Testis (tissue), 2 donors: ENCODE measurements at regions not wholly inside any gene's neighbourhood (a gene's known extent, or its start where the extent isn't known, plus 50 kb on each side); places are given as distances from the start of the nearest gene placed in this dataset.
"Not testable (repeated sequence)": the region's sequence is repeated elsewhere in the genome, so short reads cannot be mapped to it uniquely, and the experiment has no call there.

Experiments
- DNase-seq: peaks from one replicate; pipeline ENCODE4 v3.0.0-alpha.2; 2019
- H3K27ac ChIP-seq, 2 donors: fragments of 200-600 bp; sonication (generic); one replicate each; pipeline ENCODE4 v1.5.1; 2019
- H3K27me3 ChIP-seq: fragments of 200-600 bp; sonication (generic); one replicate; pipeline ENCODE4 v1.5.1; 2019
- H3K36me3 ChIP-seq: fragments of 200-600 bp; sonication (generic); one replicate; pipeline ENCODE4 v1.5.1; 2017; ENCODE audit warnings: low read depth; ENCODE audit errors: missing control alignments
- H3K4me1 ChIP-seq: fragments of 200-600 bp; sonication (generic); one replicate; pipeline ENCODE4 v1.5.1; 2019
- H3K4me3 ChIP-seq, 2 donors: fragments of 200-600 bp; sonication (generic); one replicate each; pipeline ENCODE4 v1.5.1; 2017 to 2019
- H3K9me3 ChIP-seq: fragments of 200-600 bp; sonication (generic); one replicate; pipeline ENCODE4 v1.5.1; 2017
- CTCF ChIP-seq, 3 experiments: fragments of 450-650 bp in 2 of 3; fragments of 200-600 bp in 1 of 3; sonication (generic) in 1 of 3; IDR thresholded peaks; one replicate each; pipeline ENCODE4 v1.5.1; 2016 to 2019; ENCODE audit warnings: antibody characterized with exemption in 3 of 3, mild to moderate bottlenecking in 2 of 3, moderate library complexity in 1 of 3
- POLR2A ChIP-seq: fragments of 450-650 bp; IDR thresholded peaks from one replicate; pipeline ENCODE4 v1.6.1; 2017; ENCODE audit warnings: antibody characterized with exemption, mild to moderate bottlenecking, moderate library complexity
- WGBS, 2 donors: methylation state at CpG; one replicate each; pipeline ENCODE4 v1.1.5; 2018; 5-methylcytosine and 5-hydroxymethylcytosine counted together
- intact Hi-C: fragments of 100-400 bp; cut with DNase I; formaldehyde crosslinking; loops from one replicate; pipeline ENCODE4 v1.15.1; 2023; ENCODE audit warnings: low total_unique reads

GRCh38 chr6:112906726-112907125, 559.6 kb downstream of the RFPL4B start:
- no peak overlapping the region for H3K4me3 ChIP-seq
- intact Hi-C loops = no loop called here
- H3K36me3 ChIP-seq = no peaks in the 10 kb centered on the region
- H3K4me1 ChIP-seq = no peaks in the 10 kb centered on the region
- H3K27ac ChIP-seq = no peak overlapping the region
- no peaks in the 10 kb centered on the region for H3K27me3 ChIP-seq
- TF ChIP-seq POLR2A (no peak), CTCF (IDR thresholded peaks at IDR 0.05) (no peak)
- H3K9me3 ChIP-seq = no peaks in the 10 kb centered on the region
- DNase-seq = peak; percentile 15
- WGBS, 2 donors = 38 to 43% methylated on average over 1 of the region's 1 CpG

- H3K27ac ChIP-seq = no peak overlapping the region
- no peak for DNase-seq
- H3K4me1 ChIP-seq = no peaks in the 10 kb centered on the region
- intact Hi-C loops = no loop called here
- no peak overlapping the region for H3K4me3 ChIP-seq
- no peaks in the 10 kb centered on the region for H3K9me3 ChIP-seq
- no peaks in the 10 kb centered on the region for H3K36me3 ChIP-seq
- no peaks in the 10 kb centered on the region for H3K27me3 ChIP-seq
- TF ChIP-seq CTCF (IDR thresholded peaks at IDR 0.05) (no peak), POLR2A (no peak)
These were observed 562.7 kb downstream of the RFPL4B start for GRCh38 chr6:112909781-112910180.

- intact Hi-C loops = no loop called here
- 39 to 57% methylated on average over 2 of the region's 2 CpGs for WGBS, 2 donors
These were observed 563.1 kb downstream of the RFPL4B start for GRCh38 chr6:112910256-112910655.

DNA sequence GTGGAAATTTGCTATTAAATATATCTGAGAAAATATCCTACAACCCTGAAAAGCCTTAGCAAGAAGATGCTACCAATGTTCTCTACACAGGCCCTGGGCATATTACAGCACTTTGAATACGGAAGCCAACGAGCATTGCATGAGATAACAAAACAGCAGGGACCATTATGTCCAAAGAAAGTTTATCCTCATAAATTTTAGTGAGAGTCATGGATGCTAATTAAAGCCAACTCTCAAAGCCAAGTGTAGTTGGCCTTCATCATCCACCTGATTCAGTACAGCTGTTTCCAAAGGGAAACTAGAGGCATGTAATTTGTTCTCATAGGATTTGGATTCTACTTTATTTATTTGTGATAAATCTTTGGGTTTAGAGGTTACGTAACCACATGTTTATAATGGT, 564.8 kb downstream of the RFPL4B start:
- TF ChIP-seq POLR2A = no peak
- TF ChIP-seq CTCF (IDR thresholded peaks at IDR 0.05) = no peak
- DNase-seq = no peak
- WGBS, 2 donors = 46 to 48% methylated on average over 3 of the region's 3 CpGs
- no peak overlapping the region for H3K4me3 ChIP-seq
- intact Hi-C loops = no loop called here
- no peaks in the 10 kb centered on the region for H3K9me3 ChIP-seq
- H3K27ac ChIP-seq = no peak overlapping the region
- H3K27me3 ChIP-seq = no peaks in the 10 kb centered on the region
- H3K36me3 ChIP-seq = no peaks in the 10 kb centered on the region
- H3K4me1 ChIP-seq = no peaks in the 10 kb centered on the region

More at GRCh38 chr6:112910256-112910655, 563.1 kb downstream of the RFPL4B start:
- DNase-seq = no peak
- H3K27ac ChIP-seq = no peak overlapping the region
- no peaks in the 10 kb centered on the region for H3K9me3 ChIP-seq
- no peaks in the 10 kb centered on the region for H3K27me3 ChIP-seq
- no peak overlapping the region for H3K4me3 ChIP-seq
- no peaks in the 10 kb centered on the region for H3K36me3 ChIP-seq
- no peaks in the 10 kb centered on the region for H3K4me1 ChIP-seq
- TF ChIP-seq CTCF (IDR thresholded peaks at IDR 0.05) = no peak
- no peak for TF ChIP-seq POLR2A

DNA sequence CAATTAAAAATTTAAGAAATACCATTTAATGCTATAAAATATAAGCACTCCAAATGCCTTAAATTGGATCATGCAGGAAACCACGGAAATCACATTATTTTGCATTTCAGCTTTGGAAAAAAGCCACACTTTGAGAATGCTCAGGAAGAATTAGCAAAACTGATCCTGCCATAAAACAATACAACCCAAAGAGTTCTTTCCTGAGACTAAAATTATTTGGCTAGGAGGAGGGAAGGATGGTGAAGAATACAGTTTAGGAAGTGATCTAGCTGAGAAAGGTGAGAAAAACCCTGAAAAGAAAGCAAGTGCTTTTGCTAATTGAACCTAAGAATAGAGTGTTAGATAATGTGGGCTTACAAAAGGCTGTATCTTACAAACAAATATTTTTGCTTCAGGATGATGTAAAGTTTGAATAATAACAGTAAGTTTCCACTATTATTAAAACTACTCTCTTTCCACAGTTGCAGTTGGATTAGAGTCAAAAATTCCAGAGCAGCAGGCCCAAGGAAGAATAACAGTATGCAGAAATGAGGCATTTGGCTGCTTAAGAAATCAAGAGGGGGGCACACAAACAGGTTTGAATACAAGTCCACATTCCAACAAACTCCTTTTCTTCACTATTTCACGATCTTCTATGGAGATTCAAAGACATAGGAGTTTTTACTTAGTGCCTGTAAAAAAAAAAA, 565.4 kb downstream of the RFPL4B start:
- no peak for TF ChIP-seq POLR2A
- TF ChIP-seq CTCF (IDR thresholded peaks at IDR 0.05) = no peak
- Histone ChIP-seq H3K9me3 (no peaks in the 10 kb centered on the region), H3K36me3 (no peaks in the 10 kb centered on the region), H3K4me1 (no peaks in the 10 kb centered on the region), H3K27me3 (no peaks in the 10 kb centered on the region), H3K27ac (no peak overlapping the region), H3K4me3 (no peak overlapping the region)
- intact Hi-C loops = no loop called here
- 47 to 49% methylated on average over 2 of the region's 2 CpGs for WGBS, 2 donors
- DNase-seq = no peak

GRCh38 chr6:112919744-112920143, 572.6 kb downstream of the RFPL4B start:
- H3K4me3 ChIP-seq, H3K9me3 ChIP-seq, intact Hi-C loops, H3K36me3 ChIP-seq, H3K27ac ChIP-seq, DNase-seq, H3K4me1 ChIP-seq, H3K27me3 ChIP-seq: not testable (repeated sequence)
- WGBS, 2 donors = 90 to 93% methylated on average over 13 of the region's 14 CpGs
